NCI-H69 (cell line): ENCODE measurements at regions not wholly inside any gene's neighbourhood (a gene's known extent, or its start where the extent isn't known, plus 50 kb on each side); places are given as distances from the start of the nearest gene placed in this dataset.
"Not testable (repeated sequence)": the region's sequence is repeated elsewhere in the genome, so short reads cannot be mapped to it uniquely, and the experiment has no call there.

Experiments used
- DNase-seq: peaks from one replicate; lab custom pipeline; 2025; lab: John Stamatoyannopoulos, UW

GRCh38 chr13:89486065-89486464 is 1814.9 kb downstream of the SLITRK5 start:
- DNase-seq, result no peak

- DNase-seq, result no peak
Measured at GRCh38 chr13:89486709-89487108, 1815.5 kb downstream of the SLITRK5 start.

DNA sequence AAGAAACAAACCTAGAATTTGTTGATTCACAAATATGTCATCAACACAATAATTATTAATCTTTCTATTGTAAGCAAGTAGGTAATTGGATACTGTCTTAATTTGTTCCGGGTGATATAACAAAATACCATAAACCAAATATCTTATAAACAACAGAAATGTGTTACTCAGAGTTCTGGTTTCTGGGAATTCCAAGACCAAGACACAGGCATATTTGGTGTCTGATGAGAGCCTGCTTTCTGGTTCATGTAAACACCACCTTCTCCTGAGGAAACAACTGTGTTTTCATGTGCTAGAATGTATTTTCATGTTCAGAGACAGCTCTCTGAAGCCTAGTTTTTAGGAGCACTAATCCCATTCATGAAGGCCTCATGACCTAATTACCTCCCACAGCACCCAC is 1819.5 kb downstream of the SLITRK5 start:
- DNase-seq, result no peak

DNA sequence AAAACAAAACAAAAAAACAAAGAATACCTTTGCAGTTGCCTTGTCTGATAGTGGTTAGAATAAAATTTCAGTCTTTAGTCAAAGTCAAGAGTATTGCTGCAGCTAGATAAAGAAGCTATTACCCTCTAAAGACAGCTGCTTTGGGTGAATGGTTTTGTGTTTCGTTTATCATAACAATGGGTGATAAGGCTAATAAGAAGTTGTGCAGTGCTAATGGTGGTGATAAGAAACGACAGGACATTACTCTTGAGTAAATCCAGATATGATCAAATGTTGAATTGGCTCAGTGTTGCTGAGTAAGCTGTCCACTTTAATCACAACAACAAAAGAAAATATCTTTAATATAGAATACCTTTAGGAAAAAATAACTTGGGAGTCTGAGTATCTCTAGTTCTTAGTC is 1825.3 kb downstream of the SLITRK5 start:
- peak; percentile 7 for DNase-seq

- no peak for DNase-seq
Measured at GRCh38 chr13:89497658-89498057, 1826.5 kb downstream of the SLITRK5 start.

DNA sequence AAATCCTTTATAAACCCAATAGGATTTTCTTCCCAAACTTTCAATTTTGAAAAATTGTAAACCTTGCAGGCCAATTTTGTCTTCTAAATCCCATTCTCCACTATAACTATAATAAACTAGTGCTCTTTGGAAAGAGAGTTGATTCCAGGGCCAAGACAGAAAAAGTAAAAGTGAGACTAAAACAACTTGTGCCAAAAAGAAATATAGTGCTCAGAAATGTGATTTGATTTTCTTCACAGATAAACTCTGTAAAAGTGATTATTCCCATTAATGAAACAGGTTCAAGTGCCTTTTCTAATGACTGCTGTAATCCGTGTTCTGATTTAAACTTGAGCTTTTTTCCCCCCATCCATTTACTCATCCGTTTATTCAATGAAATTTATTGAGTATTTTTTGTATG is 1831.1 kb downstream of the SLITRK5 start:
- no peak for DNase-seq

DNA sequence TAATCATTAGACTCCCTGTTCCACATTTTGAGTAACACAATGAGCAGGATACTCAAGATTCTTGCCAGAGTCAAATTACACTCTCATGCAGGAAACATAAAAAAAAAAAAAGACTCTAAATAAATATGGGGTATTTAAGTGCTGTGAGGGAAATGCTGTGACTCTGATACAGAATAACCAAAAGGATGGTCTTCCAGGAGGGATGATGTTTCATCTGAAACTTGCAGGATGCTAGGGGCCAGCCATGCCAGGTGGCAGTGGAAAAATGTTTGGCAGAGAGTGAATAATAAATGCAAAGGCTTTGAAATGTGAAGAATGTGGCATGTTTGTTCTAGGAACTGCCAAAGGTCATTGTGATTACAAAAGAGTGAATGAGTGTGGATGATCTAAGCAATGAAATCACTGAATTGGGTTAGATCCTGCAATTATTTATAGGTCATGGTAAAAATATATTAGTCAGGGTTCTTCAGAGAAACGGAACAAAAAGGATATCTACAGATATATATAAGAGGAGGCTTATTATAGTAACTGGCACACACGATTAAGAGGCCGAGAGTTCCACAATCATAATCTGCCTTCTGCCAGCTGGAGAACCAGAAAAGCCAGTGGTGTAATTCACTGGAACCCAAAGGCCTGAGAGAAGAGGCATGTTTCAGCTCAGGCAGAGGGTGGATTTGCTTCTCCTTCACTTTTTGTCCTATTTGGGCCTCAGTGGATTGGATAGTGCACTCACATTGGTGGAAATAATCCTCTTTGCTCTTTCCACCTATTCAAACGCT is 1832.8 kb upstream of the MIR17HG start:
- DNase-seq, result peak; percentile 83

DNA sequence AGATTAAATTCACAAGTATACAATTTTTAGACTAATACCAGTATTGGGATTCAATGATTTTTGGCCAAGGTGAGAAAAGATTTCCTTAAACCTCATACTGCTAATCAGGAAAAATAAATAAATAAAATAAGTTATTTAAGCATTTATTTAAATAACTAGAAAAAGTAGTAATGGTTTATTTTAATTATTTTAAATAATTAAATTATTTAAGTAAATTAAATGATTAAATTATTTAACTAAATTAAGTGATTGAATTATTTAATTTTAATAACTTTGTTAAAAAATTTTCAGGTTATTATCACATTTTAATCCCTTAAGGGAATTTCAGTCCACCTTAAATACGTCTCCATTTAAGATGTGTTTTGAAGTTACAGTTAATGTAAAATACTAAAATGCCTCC is 1831.5 kb upstream of the MIR17HG start:
- DNase-seq, result no peak

- no peak for DNase-seq
Measured at GRCh38 chr13:89518289-89519077, 1829.0 kb upstream of the MIR17HG start.

- peak; percentile 49 for DNase-seq
Measured at GRCh38 chr13:89520468-89520867, 1827.0 kb upstream of the MIR17HG start.

GRCh38 chr13:89521672-89522071 is 1825.8 kb upstream of the MIR17HG start:
- DNase-seq, result not testable (repeated sequence)

DNA sequence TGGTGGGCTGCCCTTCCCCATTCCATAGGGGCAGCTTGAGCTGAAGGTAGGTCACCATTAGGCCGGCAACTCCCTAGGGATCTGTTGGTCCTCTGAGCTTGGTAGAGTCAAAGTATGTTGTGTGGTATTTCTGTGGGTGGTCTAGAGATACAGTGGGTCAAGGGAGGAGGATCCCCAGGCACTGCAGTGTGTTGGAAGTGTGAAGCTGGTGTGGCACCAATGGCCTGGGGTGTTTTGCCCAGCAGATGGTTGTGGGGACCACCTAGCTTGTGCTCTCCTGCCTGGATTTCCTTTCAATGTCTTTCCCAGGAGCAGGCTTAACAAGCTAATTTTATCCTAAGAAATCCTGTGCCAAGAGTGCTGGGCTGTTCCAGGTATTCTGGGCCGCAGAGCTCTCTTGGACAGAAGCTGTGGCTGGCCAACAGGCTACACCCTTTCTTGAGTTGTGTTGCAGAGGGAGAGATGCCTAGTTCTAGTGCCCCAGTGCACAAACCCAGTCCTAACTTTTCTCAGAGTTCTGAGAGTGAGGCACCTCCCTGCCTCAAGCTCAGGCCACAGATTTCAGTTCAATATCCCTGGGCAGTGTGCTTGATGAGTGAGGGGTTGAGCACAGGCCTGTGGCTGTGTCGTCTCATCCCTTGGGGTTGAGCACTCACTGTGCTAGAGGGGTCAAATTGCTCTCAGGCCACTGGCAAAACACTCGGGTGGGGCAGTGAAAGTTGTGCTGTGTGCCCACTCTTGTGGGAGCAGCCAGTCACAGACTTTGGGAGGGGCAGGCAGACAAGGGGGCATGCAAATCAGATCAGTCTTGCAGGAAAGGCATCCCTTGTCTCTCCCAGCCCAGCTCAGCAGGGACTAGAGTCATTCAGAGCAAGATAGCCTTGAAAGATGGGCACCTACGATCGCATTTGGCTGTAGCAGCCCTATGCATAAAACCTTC is 1806.1 kb upstream of the MIR17HG start:
- no peak for DNase-seq

DNA sequence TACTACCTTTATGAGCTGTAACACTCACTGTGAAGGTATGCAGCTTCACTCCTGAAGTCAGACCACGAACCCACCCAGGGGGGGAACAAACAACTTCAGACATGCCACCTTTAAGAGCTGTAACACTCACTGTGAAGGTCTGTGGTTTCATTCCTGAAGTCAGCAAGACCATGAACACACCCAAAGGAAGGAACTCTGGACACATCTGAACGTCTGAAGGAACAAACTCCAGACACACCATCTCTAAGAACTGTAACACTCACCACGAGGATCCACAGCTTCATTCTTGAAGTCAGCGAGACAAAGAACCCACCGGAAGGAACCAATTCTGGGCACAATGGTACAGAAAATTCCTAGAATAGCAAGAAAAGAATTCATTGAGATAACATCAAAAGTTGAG is 1796.5 kb upstream of the MIR17HG start:
- DNase-seq, result no peak

GRCh38 chr13:89554801-89555200 is 1792.7 kb upstream of the MIR17HG start:
- DNase-seq, result peak; percentile 95

- peak; percentile 60 for DNase-seq
Measured at GRCh38 chr13:89565476-89566100, 1781.9 kb upstream of the MIR17HG start.

DNA sequence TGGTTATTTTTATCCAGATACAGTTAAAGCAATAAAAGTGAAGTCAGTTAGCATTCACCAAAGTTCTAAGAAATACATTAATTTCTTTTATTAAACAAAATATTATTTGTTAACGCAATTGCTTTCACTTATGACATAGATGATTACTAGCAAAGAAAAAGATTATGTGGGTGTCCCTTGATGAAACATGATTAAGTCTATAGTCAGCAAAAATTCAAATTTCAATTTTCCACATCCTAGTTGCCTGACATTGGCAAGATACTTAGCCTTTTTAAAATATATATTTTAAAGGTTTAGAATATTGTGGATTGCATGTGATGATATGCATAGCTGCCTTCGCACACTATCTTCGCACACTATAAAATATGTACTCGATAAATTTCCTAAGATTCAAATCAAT is 1780.5 kb upstream of the MIR17HG start:
- DNase-seq, result no peak

- no peak for DNase-seq
Measured at GRCh38 chr13:89568276-89568675, 1779.2 kb upstream of the MIR17HG start.

- DNase-seq, result no peak
Measured at GRCh38 chr13:89568746-89569145, 1778.7 kb upstream of the MIR17HG start.

DNA sequence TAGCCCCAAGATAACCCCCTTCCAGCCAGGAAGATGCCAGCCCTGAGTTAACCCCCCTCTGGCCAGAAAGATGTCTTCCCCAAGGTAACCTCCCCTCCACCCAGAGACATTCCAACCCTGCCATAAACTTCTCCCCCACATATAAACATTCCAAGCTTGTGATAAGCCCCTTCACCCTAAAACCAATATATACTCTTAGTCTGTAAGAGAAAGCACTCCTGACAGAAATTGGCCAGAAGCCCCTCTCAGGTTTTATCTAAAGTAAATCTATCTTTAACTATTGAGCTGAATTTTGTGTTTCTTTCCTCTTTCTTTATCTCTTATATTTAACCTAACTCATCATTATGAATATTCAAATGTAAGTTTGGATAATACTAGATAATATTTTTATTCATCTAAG is 1775.8 kb upstream of the MIR17HG start:
- DNase-seq, result no peak

DNA sequence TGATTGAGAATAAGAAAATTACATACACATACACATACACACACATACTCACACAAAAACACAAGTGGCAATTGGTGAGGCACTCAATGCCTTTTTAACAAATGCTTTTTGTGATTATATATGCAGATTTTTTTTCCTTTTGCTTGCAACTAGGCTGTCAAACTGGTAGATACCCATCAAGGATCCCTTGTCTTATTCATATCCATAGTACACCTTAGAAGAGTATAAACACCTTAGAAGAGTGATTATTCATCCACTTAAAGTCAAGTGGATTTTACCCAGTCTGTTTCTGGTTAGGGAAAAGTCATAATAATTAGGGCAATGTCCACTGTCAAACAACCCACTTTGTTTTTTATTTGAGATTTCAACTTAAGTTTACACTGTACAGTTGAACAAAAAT is 1773.4 kb upstream of the MIR17HG start:
- DNase-seq, result no peak

DNA sequence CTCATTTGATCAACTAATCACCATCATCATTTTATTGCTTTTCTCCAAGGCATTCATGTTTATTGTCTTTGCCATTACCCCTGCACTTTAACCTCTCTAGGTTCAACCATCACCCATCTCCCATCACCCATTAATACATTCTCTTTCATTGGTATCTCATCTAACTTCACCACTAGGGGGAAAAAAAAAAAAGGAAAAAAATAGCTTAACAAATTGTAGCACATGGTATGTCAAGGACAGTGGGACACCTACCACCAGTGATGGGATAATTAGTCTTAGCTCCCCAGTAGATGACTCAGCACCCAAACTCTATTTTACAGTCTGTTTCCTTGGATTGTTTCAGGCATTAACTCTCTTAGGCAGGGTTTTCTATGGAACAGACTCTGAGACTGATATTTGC is 1770.2 kb upstream of the MIR17HG start:
- no peak for DNase-seq
